GM10266 (cell line): ENCODE measurements at regions not wholly inside any gene's neighbourhood (a gene's known extent, or its start where the extent isn't known, plus 50 kb on each side); places are given as distances from the start of the nearest gene placed in this dataset.

Experiments
- DNase-seq: peaks from one replicate; pipeline ENCODE4 v3.0.0; 2012; ENCODE audit errors: extremely low spot score
- CTCF ChIP-seq: IDR thresholded peaks from 2 replicates; pipeline ENCODE4 v1.5.1; 2012; ENCODE audit warnings: mild to moderate bottlenecking, low read depth; ENCODE audit not compliant: control insufficient read depth, insufficient read depth; ENCODE audit errors: missing control alignments

DNA sequence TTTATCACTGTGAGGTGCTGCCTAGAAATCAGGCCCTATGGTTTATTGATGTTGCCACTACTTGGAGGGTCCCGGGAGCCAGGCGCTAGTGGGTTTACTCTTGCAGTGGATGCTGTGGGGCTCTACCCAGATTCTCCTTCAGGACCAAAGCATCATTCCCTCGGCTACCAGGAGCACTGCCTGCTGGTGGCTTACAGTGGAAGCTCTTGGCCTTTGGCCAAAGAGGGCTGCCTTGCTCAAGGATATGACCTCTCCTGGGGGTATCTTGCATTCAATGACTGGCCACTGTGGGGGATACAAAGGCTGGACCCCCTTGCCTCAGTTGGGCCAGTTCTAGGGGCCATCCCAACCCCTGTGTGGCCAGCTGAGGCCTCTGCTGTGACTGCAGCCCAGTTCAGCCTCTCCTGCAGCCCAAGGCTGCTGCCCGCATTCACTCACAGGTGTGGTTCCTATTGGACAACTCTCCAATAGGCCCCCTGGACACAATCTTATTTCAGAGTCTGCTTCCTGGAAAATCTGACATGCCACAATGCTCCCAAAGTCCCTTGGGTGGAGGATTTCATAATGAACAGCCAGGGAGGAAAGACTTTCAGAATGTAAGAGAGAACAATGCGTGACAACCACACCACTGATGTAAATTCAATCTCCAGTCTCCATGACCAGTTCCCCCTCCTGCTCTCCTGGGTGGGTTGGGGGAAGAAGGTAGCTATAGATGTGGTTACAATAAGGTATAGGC, 196.3 kb downstream of the SNX10 start:
- DNase-seq: no peak
- no peak for TF ChIP-seq CTCF

DNA sequence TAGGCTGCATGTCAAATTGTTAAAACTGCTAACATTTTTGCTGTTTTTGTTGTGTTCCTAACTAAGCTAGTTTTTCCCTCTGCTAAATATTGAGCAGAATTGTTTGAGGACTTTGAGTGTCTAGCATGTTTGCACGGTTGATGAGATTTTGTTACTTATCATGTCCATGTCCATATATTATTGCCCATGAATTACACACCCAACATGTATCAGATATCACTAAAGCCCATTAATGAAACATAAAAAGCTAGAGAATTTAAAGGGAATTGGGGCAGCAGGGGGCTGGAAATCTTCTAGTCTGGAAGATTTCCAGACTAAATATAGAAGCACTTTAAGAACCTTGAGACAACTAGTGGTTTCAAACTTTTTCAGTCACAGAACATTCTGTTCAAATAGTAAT, 197.7 kb downstream of the SNX10 start:
- no peak for DNase-seq
- TF ChIP-seq CTCF: no peak

DNA sequence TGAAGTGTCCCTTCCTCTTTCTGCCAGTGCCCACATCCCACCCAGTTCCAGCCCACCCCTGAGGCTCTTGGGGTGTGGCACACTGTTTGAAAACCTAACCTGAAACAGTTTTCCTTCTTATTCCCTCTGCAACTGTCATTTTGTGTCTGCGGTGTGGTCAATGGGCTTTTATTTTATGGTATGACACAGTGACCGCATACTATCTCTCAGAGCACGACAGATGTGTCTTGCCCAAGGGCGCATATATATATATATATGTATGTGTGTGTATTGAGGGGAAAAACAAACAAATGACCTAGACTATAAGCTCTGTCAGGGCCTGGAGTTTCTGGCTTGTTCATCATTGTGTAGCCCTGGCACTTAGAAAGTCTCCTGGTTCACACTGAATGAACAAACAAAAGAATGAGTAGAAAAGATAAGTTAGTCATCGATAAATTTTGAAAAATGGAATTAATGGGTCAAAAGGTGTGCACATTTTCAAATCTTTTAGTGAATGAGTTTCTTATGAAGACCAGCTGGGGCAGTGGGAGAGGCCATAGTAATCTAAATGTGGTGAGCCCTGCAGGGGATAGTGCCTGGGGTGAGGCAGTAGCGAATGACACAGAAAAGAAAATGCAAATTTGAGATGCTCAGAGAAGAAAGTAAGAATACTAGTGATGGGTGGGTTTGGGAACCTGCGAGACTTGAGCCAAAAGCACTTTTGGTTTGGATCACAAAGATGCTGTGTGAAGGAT, 198.4 kb downstream of the SNX10 start:
- no peak for TF ChIP-seq CTCF
- no peak for DNase-seq

DNA sequence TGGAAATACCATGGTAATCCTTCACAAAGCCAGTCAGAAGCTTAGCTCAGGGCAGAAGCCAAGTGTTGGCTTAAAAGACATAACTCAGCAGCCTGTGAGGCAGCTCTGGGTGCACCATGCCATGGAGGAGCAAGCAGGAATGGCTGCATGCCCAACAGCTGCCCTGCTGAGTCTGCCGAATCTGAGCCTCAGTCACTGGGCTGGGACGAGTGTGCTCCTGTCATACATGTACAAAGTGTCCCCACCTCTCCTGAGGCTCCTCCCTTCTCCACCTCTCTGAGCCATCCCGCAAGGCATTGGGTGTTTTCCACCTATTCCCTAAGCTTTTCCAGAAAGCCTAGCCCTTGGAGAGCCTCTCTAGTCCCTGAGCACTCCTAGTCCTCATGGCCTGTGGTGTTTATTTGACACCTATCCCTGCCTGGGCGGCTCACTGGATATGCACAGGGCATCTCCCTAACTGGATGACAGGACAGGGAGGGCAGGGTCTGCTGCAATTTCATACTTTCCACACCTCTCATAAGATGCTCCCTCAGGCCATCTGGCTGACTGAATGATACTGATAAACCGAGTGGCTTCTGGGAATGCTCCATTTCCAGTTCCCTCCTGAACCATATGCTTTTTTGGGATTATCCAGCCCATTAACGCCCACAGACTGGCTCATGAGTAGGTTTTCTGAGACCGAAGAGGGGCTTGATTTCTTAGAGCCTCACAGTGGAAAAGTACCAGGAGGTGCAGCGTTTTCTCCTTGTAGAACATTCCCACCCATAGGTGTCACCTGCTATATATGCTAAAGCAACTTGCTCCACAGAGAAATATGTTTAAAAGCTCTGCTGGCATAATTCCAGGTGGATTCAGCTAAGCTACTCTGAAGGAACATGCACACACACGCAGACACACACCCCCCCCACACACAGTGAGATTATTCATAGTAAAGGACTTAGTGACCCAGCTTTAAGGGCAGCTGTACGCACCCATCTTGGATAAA, 199.3 kb downstream of the SNX10 start:
- no peak for DNase-seq
- no peak for TF ChIP-seq CTCF

GRCh38 chr7:26492816-26493215, 201.2 kb downstream of the SNX10 start:
- TF ChIP-seq CTCF: no peak
- no peak for DNase-seq

- no peak for TF ChIP-seq CTCF
- no peak for DNase-seq
These were observed 202.2 kb downstream of the SNX10 start for GRCh38 chr7:26493737-26494428.
